Mesenchymal stem cell (in vitro differentiated cells and primary cell): ENCODE measurements at regions not wholly inside any gene's neighbourhood (a gene's known extent, or its start where the extent isn't known, plus 50 kb on each side); places are given as distances from the start of the nearest gene placed in this dataset. TPM values are rescaled to one million over a fixed set of nuclear protein-coding genes. Genes with fewer than 3 reads are reported as not detected.

Experiments
- DNase-seq: peaks from one replicate; pipeline ENCODE4 v3.0.0-alpha.2; 2013
- H2AFZ ChIP-seq: one replicate; pipeline ENCODE4 v1.6.1; 2013; ENCODE audit warnings: low read depth, mild to moderate bottlenecking, control low read depth, inconsistent platforms, low read length, moderate library complexity
- H2AK5ac ChIP-seq: 2 replicates; pipeline ENCODE4 v1.6.1; 2013; ENCODE audit warnings: low read length, moderate library complexity, mild to moderate bottlenecking, inconsistent platforms; ENCODE audit not compliant: severe bottlenecking
- H2BK120ac ChIP-seq: one replicate; pipeline ENCODE4 v1.6.1; 2013; ENCODE audit warnings: low read depth, mild to moderate bottlenecking, inconsistent platforms, low read length, moderate library complexity
- H2BK12ac ChIP-seq, 2 experiments: one replicate each; pipeline ENCODE4 v1.6.1; 2013; ENCODE audit warnings: inconsistent platforms in 2 of 2, low read length in 2 of 2, mild to moderate bottlenecking in 2 of 2, moderate library complexity in 2 of 2, control low read depth in 1 of 2
- H2BK15ac ChIP-seq: one replicate; pipeline ENCODE4 v1.6.1; 2013; ENCODE audit warnings: mild to moderate bottlenecking, low read depth, inconsistent platforms; ENCODE audit not compliant: poor library complexity, severe bottlenecking
- H2BK5ac ChIP-seq: 2 replicates; pipeline ENCODE4 v1.6.1; 2013; ENCODE audit warnings: low read depth, mild to moderate bottlenecking, low read length, control low read depth, inconsistent platforms; ENCODE audit not compliant: poor library complexity, severe bottlenecking
- H3K14ac ChIP-seq, 2 experiments: one replicate each; pipeline ENCODE4 v1.6.1; 2013; ENCODE audit warnings: inconsistent platforms in 2 of 2, low read length in 2 of 2, control low read depth in 1 of 2, mild to moderate bottlenecking in 1 of 2, moderate library complexity in 1 of 2
- H3K18ac ChIP-seq, 2 experiments: one replicate each; pipeline ENCODE4 v1.6.1; 2013; ENCODE audit warnings: inconsistent platforms in 2 of 2, low read length in 2 of 2, control low read depth in 1 of 2, low read depth in 1 of 2, mild to moderate bottlenecking in 1 of 2
- H3K23ac ChIP-seq, 2 experiments: one replicate each; pipeline ENCODE4 v1.6.1; 2013; ENCODE audit warnings: inconsistent platforms in 2 of 2, low read length in 2 of 2, mild to moderate bottlenecking in 2 of 2, moderate library complexity in 2 of 2, control low read depth in 1 of 2
- H3K27ac ChIP-seq: 2 replicates; pipeline ENCODE4 v1.5.1; 2013; ENCODE audit warnings: mild to moderate bottlenecking, moderate library complexity, low read length, control low read depth, inconsistent platforms; ENCODE audit not compliant: poor library complexity, severe bottlenecking
- H3K27me3 ChIP-seq, 2 experiments: 2 replicates each; pipeline versions ENCODE4 v1.6.1 to v1.7.0; 2013; ENCODE audit warnings: low read length in 2 of 2, mild to moderate bottlenecking in 2 of 2, moderate library complexity in 2 of 2, control low read depth in 1 of 2, inconsistent platforms in 1 of 2; ENCODE audit not compliant: control insufficient read depth in 1 of 2, insufficient read depth in 1 of 2
- H3K36me3 ChIP-seq, 2 experiments: 2 replicates each; pipeline versions ENCODE4 v1.6.1 to v1.7.0; 2013; ENCODE audit warnings: low read length in 2 of 2, control low read depth in 1 of 2, inconsistent platforms in 1 of 2, low read depth in 1 of 2, mild to moderate bottlenecking in 1 of 2; ENCODE audit not compliant: insufficient read depth in 2 of 2, control insufficient read depth in 1 of 2
- H3K4ac ChIP-seq, 2 experiments: one replicate each; pipeline ENCODE4 v1.6.1; 2013; ENCODE audit warnings: inconsistent platforms in 2 of 2, low read length in 2 of 2, mild to moderate bottlenecking in 2 of 2, moderate library complexity in 2 of 2, control low read depth in 1 of 2, low read depth in 1 of 2
- H3K4me1 ChIP-seq: 2 replicates; pipeline ENCODE4 v1.6.1; 2013; ENCODE audit warnings: low read depth, low read length, control low read depth; ENCODE audit not compliant: control insufficient read depth, insufficient read depth
- H3K4me2 ChIP-seq: 2 replicates; pipeline ENCODE4 v1.6.1; 2013; ENCODE audit warnings: low read length, mild to moderate bottlenecking, inconsistent platforms; ENCODE audit not compliant: poor library complexity, severe bottlenecking
- H3K4me3 ChIP-seq, 2 experiments: 2 replicates each; pipeline versions ENCODE4 v1.5.1 to v1.7.0; 2013; ENCODE audit warnings: low read length in 2 of 2, mild to moderate bottlenecking in 2 of 2, control low read depth in 1 of 2, low read depth in 1 of 2; ENCODE audit not compliant: insufficient read depth in 1 of 2
- H3K79me1 ChIP-seq: replicated peaks from 2 replicates; pipeline ENCODE4 v1.6.1; 2013; ENCODE audit warnings: mild to moderate bottlenecking, control low read depth, low read length, inconsistent platforms; ENCODE audit not compliant: poor library complexity, severe bottlenecking
- H3K9ac ChIP-seq: 2 replicates; pipeline ENCODE4 v1.7.0; 2013; ENCODE audit warnings: mild to moderate bottlenecking, low read length, moderate library complexity
- H3K9me3 ChIP-seq: 2 replicates; pipeline ENCODE4 v1.7.0; 2013; ENCODE audit warnings: mild to moderate bottlenecking, low read length; ENCODE audit not compliant: control insufficient read depth
- H4K8ac ChIP-seq: one replicate; pipeline ENCODE4 v1.6.1; 2013; ENCODE audit warnings: inconsistent platforms, mild to moderate bottlenecking, low read length, moderate library complexity
- H4K91ac ChIP-seq: one replicate; pipeline ENCODE4 v1.6.1; 2013; ENCODE audit warnings: mild to moderate bottlenecking, low read length, inconsistent platforms
- WGBS: methylation state at CpG from one replicate; pipeline ENCODE4 v1.1.7; 2013; ENCODE audit warnings: mixed read lengths; 5-methylcytosine and 5-hydroxymethylcytosine counted together
- small RNA-seq: library from polyadenylated mRNA; stranded (forward); fragments of <200 nt; extraction: miRNeasy Mini kit (QIAGEN cat#:217004); gene quantifications from one replicate; pipeline ENCODE3, GENCODE V24; 2013; ENCODE audit warnings: low read depth

DNA sequence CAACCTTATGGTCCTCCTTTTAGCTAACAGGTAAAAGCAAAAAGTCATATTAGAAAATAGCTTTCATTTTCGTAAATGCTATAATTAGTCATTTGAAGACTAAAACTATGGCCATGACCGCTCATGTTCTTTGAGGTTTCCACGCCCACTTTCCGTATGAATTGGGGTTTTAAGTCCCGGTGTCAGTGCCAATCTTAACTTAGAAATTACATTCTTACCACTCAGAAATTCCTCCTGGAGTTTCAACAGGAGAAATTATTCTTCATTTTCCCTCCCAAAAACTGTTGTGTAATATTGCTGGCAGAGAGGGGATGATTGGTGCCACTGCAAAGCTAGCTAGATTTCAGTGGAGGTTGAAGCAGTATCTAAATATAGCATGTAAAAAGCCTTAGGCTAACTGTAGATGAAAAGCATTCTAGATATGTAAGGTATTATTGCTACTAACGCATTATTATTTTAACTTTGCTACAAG, 71.0 kb upstream of the MDFIC2 start:
- H3K4me1 ChIP-seq, result no peaks in the 10 kb centered on the region
- no peak overlapping the region for H3K4me3 ChIP-seq
- H3K27ac ChIP-seq, result no peak overlapping the region
- no peaks in the 10 kb centered on the region for H3K36me3 ChIP-seq
- no peak overlapping the region for H2AK5ac ChIP-seq
- H2BK120ac ChIP-seq, result no peak overlapping the region
- no peak overlapping the region for H2BK12ac ChIP-seq
- no peak for DNase-seq
- H3K27me3 ChIP-seq, result no peaks in the 10 kb centered on the region
- H3K4ac ChIP-seq, result no peak overlapping the region
- H3K14ac ChIP-seq, result no peak overlapping the region
- H2BK5ac ChIP-seq, result no peak overlapping the region
- H3K18ac ChIP-seq, result no peak overlapping the region
- H3K4me2 ChIP-seq, result no peak overlapping the region
- no peaks in the 10 kb centered on the region for H3K79me1 ChIP-seq
- no peak overlapping the region for H2AFZ ChIP-seq
- no peak overlapping the region for H3K9ac ChIP-seq
- 79% methylated on average over 6 of the region's 6 CpGs for WGBS
- H4K91ac ChIP-seq, result no peak overlapping the region
- no peak overlapping the region for H2BK15ac ChIP-seq
- H3K9me3 ChIP-seq, result no peaks in the 10 kb centered on the region
- H4K8ac ChIP-seq, result no peak overlapping the region
- no peak overlapping the region for H3K23ac ChIP-seq

DNA sequence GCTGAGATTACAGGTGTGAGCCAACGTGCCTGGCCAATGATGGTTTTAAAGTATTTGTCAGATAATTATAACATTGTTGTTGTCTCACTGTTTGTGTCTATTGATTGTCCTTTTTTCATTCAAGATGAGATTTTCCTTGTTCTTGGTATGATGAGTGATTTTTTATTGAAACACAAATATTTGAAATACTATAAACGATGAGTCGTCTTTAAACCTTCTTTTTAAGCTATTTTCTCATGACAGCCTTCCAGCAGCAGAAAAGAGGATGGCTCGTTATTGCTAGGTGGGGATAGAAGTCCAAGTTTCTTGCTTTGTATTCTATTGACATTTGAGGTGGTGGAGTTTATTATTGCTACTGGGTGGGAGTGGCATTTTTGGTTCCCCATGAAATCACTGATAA, 61.7 kb upstream of the MDFIC2 start:
- no peak for DNase-seq
- Histone ChIP-seq H2BK12ac (no peak overlapping the region), H3K23ac (no peak overlapping the region)

More for the DNA sequence above, 61.7 kb upstream of the MDFIC2 start:
- H3K18ac ChIP-seq, result no peak overlapping the region
- no peaks in the 10 kb centered on the region for H3K27me3 ChIP-seq
- H3K4me2 ChIP-seq, result no peak overlapping the region
- no peaks in the 10 kb centered on the region for H3K4me1 ChIP-seq
- no peak overlapping the region for H2BK15ac ChIP-seq
- no peak overlapping the region for H3K4ac ChIP-seq
- peaks cover 18% of the 10 kb centered on the region for H3K9me3 ChIP-seq
- no peak overlapping the region for H2AFZ ChIP-seq
- H3K36me3 ChIP-seq, result no peaks in the 10 kb centered on the region
- H4K8ac ChIP-seq, result no peak overlapping the region
- no peak overlapping the region for H2BK5ac ChIP-seq
- no peak overlapping the region for H3K4me3 ChIP-seq
- no peak overlapping the region for H2AK5ac ChIP-seq
- no peak overlapping the region for H4K91ac ChIP-seq
- H3K14ac ChIP-seq, result no peak overlapping the region
- no peak overlapping the region for H3K9ac ChIP-seq
- WGBS, result 79% methylated on average over 2 of the region's 4 CpGs
- no peak overlapping the region for H2BK120ac ChIP-seq
- no peaks in the 10 kb centered on the region for H3K79me1 ChIP-seq
- H3K27ac ChIP-seq, result no peak overlapping the region

Small RNA genes lying in the stretch of these regions (small RNA-seq; reads per million reads assigned to genes)
- gene COX6CP6 (not detected), gene RNU6-281P (not detected)
